HCT116 (cell line): ENCODE measurements at regions not wholly inside any gene's neighbourhood (a gene's known extent, or its start where the extent isn't known, plus 50 kb on each side); places are given as distances from the start of the nearest gene placed in this dataset.

Experiments used
- ATAC-seq: fragments of 200-7000 bp; cut with Tn5 transposase; 2 replicates; pipeline ENCODE4 v1.9.1; 2020; ENCODE audit warnings: mild to moderate bottlenecking, moderate library complexity
- BruUV-seq: library from RNA; stranded (reverse); fragments of 400-500 nt; replicated peaks from 2 replicates; lab custom pipeline; 2021; lab: Mats Ljungman, UMichigan
- CTCF ChIA-PET: fragments of 300-600 bp; sonication (Branson Sonifier 250); formaldehyde crosslinking; loops from one replicate; lab custom pipeline; 2021; ENCODE audit warnings: antibody characterized with exemption; lab: Charles Lee
- POLR2A ChIA-PET: fragments of 300-600, 350-600 bp; sonication (Branson Sonifier 250); formaldehyde crosslinking; loops from one replicate; lab custom pipeline; 2021; ENCODE audit warnings: antibody characterized with exemption; lab: Charles Lee
- RAD21 ChIA-PET, 2 experiments: fragments of 300-600 bp; sonication (Branson Sonifier 250); formaldehyde crosslinking; loops; one replicate each; lab custom pipeline; 2023; ENCODE audit warnings: low total read pairs in 2 of 2; ENCODE audit not compliant: uncharacterized antibody in 2 of 2, unreplicated experiment in 2 of 2, low non-redundant PET in 1 of 2; lab: Charles Lee
- DNase-seq: peaks from one replicate; pipeline ENCODE4 v3.0.0-alpha.2; 2010; ENCODE audit warnings: low read depth, low spot score
- H2AFZ ChIP-seq: fragments of 200-600 bp; shearing (Covaris generic), sonication (generic); 2 replicates; pipeline ENCODE4 v1.6.1; 2017; ENCODE audit warnings: low read depth, mixed run types, mixed read lengths, antibody characterized with exemption, low read length; ENCODE audit not compliant: poor library complexity, severe bottlenecking
- H3K27ac ChIP-seq: 2 replicates; pipeline ENCODE4 v1.5.1; 2012; ENCODE audit warnings: low read depth, low read length
- H3K27me3 ChIP-seq: fragments of 200-600 bp; sonication (generic); 2 replicates; pipeline ENCODE4 v1.6.1; 2016; ENCODE audit warnings: mixed run types, low read length, mixed read lengths; ENCODE audit not compliant: insufficient read depth
- H3K36me3 ChIP-seq, 2 experiments: fragments of 200-500 bp in 1 of 2; fragments of 200-600 bp in 1 of 2; sonication (Bioruptor generic) in 1 of 2; sonication (generic) in 1 of 2; 2 replicates each; pipeline versions ENCODE4 v1.5.1 to v1.6.1; 2014 to 2016; ENCODE audit warnings: low read length in 2 of 2, inconsistent platforms in 1 of 2, mixed read lengths in 1 of 2, mixed run types in 1 of 2; ENCODE audit not compliant: insufficient read depth in 2 of 2, control insufficient read depth in 1 of 2
- H3K4me1 ChIP-seq, 2 experiments: fragments of 200-600 bp in 1 of 2; sonication (generic) in 1 of 2; 2 replicates each; pipeline versions ENCODE4 v1.5.1 to v1.6.1; 2012 to 2017; ENCODE audit warnings: low read length in 2 of 2, inconsistent platforms in 1 of 2, mild to moderate bottlenecking in 1 of 2, mixed read lengths in 1 of 2, mixed run types in 1 of 2, moderate library complexity in 1 of 2; ENCODE audit not compliant: insufficient read depth in 2 of 2, control insufficient read depth in 1 of 2
- H3K4me2 ChIP-seq: fragments of 200-600 bp; sonication (generic); 2 replicates; pipeline ENCODE4 v1.6.1; 2017; ENCODE audit warnings: mixed run types, low read length, mixed read lengths
- H3K4me3 ChIP-seq, 2 experiments: fragments of 200-600 bp in 1 of 2; sonication (generic) in 1 of 2; replicated peaks in 1 of 2; 2 replicates each; pipeline ENCODE4 v1.5.1; 2011 to 2016; ENCODE audit warnings: low read length in 2 of 2, control low read depth in 1 of 2, low read depth in 1 of 2, mild to moderate bottlenecking in 1 of 2, mixed read lengths in 1 of 2, mixed run types in 1 of 2
- H3K79me2 ChIP-seq: fragments of 200-600 bp; sonication (generic); 2 replicates; pipeline ENCODE4 v1.6.1; 2017; ENCODE audit warnings: mild to moderate bottlenecking, mixed run types, low read length, moderate library complexity, mixed read lengths; ENCODE audit not compliant: insufficient read depth
- H3K9ac ChIP-seq: fragments of 200-600 bp; sonication (generic); 2 replicates; pipeline ENCODE4 v1.6.1; 2016; ENCODE audit warnings: low read length, mixed read lengths
- H3K9me2 ChIP-seq: fragments of 200-600 bp; sonication (generic), shearing (Covaris generic); 2 replicates; pipeline ENCODE4 v1.6.1; 2017; ENCODE audit warnings: mixed run types, mild to moderate bottlenecking, moderate library complexity; ENCODE audit not compliant: insufficient read depth
- H3K9me3 ChIP-seq, 2 experiments: fragments of 200-500 bp in 1 of 2; fragments of 200-600 bp in 1 of 2; sonication (Bioruptor generic) in 1 of 2; sonication (generic) in 1 of 2; 2 replicates each; pipeline ENCODE4 v1.6.1; 2014 to 2017; ENCODE audit warnings: low read length in 2 of 2, mixed read lengths in 2 of 2, inconsistent platforms in 1 of 2, low read depth in 1 of 2, mild to moderate bottlenecking in 1 of 2, mixed run types in 1 of 2, moderate library complexity in 1 of 2; ENCODE audit not compliant: control insufficient read depth in 1 of 2, insufficient read depth in 1 of 2
- H4K20me1 ChIP-seq: fragments of 200-600 bp; sonication (generic), shearing (Covaris generic); 2 replicates; pipeline ENCODE4 v1.6.1; 2017; ENCODE audit warnings: mixed run types, mild to moderate bottlenecking, moderate library complexity; ENCODE audit not compliant: insufficient read depth
- CEBPB ChIP-seq: IDR thresholded peaks from 2 replicates; pipeline ENCODE4 v1.6.1; 2012; ENCODE audit warnings: low read depth
- CTCF ChIP-seq, 3 experiments: fragments of 200-600 bp in 1 of 3; sonication (generic) in 1 of 3; IDR thresholded peaks in 2 of 3; conservative IDR thresholded peaks in 1 of 3; 2 replicates each; pipeline ENCODE4 v1.5.1; 2012 to 2017; ENCODE audit warnings: low read depth in 2 of 3, low read length in 2 of 3, antibody characterized with exemption in 1 of 3, borderline replicate concordance in 1 of 3, control low read depth in 1 of 3, mild to moderate bottlenecking in 1 of 3, mixed read lengths in 1 of 3, mixed run types in 1 of 3, moderate library complexity in 1 of 3; ENCODE audit not compliant: insufficient read depth in 1 of 3
- EZH2 ChIP-seq: fragments of 200-600 bp; sonication (generic); IDR thresholded peaks from 2 replicates; pipeline ENCODE4 v1.6.1; 2017; ENCODE audit warnings: antibody characterized with exemption, mixed run types
- EZH2phosphoT487 ChIP-seq: fragments of 200-600 bp; IDR thresholded peaks from 2 replicates; pipeline ENCODE4 v1.6.1; 2018; ENCODE audit warnings: antibody characterized with exemption, borderline replicate concordance
- FOSL1 ChIP-seq: IDR thresholded peaks from 2 replicates; pipeline ENCODE4 v1.6.1; 2012; ENCODE audit warnings: low read depth
- SP1 ChIP-seq: IDR thresholded peaks from 2 replicates; pipeline ENCODE4 v1.6.1; 2012; ENCODE audit warnings: low read depth
- TCF7L2 ChIP-seq: IDR thresholded peaks from 2 replicates; pipeline ENCODE4 v1.7.0; 2011; ENCODE audit warnings: borderline replicate concordance, inconsistent platforms; ENCODE audit not compliant: insufficient read depth, insufficient read length; ENCODE audit errors: extremely low read depth
- YY1 ChIP-seq: IDR thresholded peaks from 2 replicates; pipeline ENCODE4 v1.6.1; 2011; ENCODE audit warnings: low read length, low read depth, moderate library complexity, mild to moderate bottlenecking; ENCODE audit not compliant: insufficient replicate concordance; ENCODE audit errors: extremely low read depth
- ZBTB33 ChIP-seq: IDR thresholded peaks from 2 replicates; pipeline ENCODE4 v1.6.1; 2011; ENCODE audit warnings: mild to moderate bottlenecking, low read length, moderate library complexity; ENCODE audit not compliant: insufficient replicate concordance; ENCODE audit errors: extremely low read depth
- intact Hi-C: fragments of 100-400 bp; cut with micrococcal nuclease; formaldehyde crosslinking; loops from 2 replicates; pipeline ENCODE4 v1.10.0; 2022
- TF ChIP-seq, protein P1 (sequence below): IDR thresholded peaks from 2 replicates; pipeline ENCODE4 v1.6.1; 2012; ENCODE audit warnings: low read depth

GRCh38 chr4:81756973-81757372 lies 285.3 kb upstream of the RASGEF1B start:
- intact Hi-C loops, result no loop called here
- Histone ChIP-seq H3K9ac (no peak overlapping the region), H3K4me3 (no peak overlapping the region), H3K79me2 (no peaks in the 10 kb centered on the region), H3K9me3 (no peaks in the 10 kb centered on the region), H3K27me3 (peaks cover 1% of the 10 kb centered on the region; the same call in 1 of the 2 replicates), H4K20me1 (no peaks in the 10 kb centered on the region), H3K36me3 (no peaks in the 10 kb centered on the region), H3K4me2 (no peak overlapping the region), H3K27ac (no peak overlapping the region), H2AFZ (no peak overlapping the region), H3K4me1 (no peaks in the 10 kb centered on the region), H3K9me2 (no peaks in the 10 kb centered on the region)
- ChIA-PET CTCF (no interaction called here), RAD21 (no interaction called here), POLR2A (no interaction called here)
- no peak for DNase-seq
- BruUV-seq, result no TSS peak
- TF ChIP-seq CEBPB (no peak), ZBTB33 (no peak), EZH2 (no peak), CTCF (IDR thresholded peaks at IDR 0.05 in 2 of 3, conservative IDR thresholded peaks at IDR 0.05 in 1 of 3; ENCODE audit: borderline replicate concordance in 1 of 3, insufficient read depth in 1 of 3, low read depth in 2 of 3, low read length in 2 of 3) (no peak), FOSL1 (no peak), SP1 (no peak), TCF7L2 (no peak), YY1 (no peak), EZH2phosphoT487 (no peak)
- TF ChIP-seq, protein P1, sequence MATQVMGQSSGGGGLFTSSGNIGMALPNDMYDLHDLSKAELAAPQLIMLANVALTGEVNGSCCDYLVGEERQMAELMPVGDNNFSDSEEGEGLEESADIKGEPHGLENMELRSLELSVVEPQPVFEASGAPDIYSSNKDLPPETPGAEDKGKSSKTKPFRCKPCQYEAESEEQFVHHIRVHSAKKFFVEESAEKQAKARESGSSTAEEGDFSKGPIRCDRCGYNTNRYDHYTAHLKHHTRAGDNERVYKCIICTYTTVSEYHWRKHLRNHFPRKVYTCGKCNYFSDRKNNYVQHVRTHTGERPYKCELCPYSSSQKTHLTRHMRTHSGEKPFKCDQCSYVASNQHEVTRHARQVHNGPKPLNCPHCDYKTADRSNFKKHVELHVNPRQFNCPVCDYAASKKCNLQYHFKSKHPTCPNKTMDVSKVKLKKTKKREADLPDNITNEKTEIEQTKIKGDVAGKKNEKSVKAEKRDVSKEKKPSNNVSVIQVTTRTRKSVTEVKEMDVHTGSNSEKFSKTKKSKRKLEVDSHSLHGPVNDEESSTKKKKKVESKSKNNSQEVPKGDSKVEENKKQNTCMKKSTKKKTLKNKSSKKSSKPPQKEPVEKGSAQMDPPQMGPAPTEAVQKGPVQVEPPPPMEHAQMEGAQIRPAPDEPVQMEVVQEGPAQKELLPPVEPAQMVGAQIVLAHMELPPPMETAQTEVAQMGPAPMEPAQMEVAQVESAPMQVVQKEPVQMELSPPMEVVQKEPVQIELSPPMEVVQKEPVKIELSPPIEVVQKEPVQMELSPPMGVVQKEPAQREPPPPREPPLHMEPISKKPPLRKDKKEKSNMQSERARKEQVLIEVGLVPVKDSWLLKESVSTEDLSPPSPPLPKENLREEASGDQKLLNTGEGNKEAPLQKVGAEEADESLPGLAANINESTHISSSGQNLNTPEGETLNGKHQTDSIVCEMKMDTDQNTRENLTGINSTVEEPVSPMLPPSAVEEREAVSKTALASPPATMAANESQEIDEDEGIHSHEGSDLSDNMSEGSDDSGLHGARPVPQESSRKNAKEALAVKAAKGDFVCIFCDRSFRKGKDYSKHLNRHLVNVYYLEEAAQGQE, result no peak
- no peak for ATAC-seq
